ENCODE measurements at regions not wholly inside any gene's neighbourhood (a gene's known extent, or its start where the extent isn't known, plus 50 kb on each side); places are given as distances from the start of the nearest gene placed in this dataset.
"Not testable (repeated sequence)": the region's sequence is repeated elsewhere in the genome, so short reads cannot be mapped to it uniquely, and the experiment has no call there.

DNA sequence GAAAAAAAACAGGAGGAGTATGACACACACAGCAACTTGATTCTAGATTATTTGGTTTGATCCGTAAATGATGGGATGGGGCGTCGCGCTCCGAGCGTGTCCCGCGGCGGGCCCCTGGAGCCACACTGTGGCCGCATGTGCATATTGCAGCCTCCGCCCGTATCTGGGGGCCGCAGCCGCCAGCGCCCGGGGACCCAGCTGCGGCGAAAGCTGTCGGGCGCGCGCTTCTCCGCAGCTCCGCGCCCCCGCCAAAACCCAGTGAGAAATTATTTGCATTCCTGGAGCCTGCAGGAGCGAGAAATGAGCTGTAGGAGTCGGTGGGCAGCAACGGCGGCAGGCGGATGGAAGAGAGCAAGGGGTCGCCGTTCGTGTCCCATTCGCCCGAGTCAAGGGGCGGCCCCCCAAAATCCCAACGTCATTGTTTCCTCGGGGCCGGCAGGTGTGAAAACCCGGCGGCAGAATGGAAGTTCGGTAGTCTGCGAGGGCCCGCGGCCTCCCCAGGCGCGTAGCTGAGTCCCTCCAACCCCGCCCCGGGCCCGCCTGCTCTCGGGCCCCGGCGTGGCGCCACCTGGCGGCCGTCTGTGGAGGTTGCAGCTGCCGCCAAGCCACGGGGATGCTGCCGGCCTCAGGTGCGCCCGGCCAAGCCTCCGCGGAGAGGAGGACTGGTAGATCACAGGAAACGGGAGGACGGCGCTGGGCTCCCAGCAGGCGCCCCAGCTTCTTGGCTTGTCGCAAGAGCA lies 86.8 kb downstream of the FAM72B start:
- TF ChIP-seq, protein P1, sequence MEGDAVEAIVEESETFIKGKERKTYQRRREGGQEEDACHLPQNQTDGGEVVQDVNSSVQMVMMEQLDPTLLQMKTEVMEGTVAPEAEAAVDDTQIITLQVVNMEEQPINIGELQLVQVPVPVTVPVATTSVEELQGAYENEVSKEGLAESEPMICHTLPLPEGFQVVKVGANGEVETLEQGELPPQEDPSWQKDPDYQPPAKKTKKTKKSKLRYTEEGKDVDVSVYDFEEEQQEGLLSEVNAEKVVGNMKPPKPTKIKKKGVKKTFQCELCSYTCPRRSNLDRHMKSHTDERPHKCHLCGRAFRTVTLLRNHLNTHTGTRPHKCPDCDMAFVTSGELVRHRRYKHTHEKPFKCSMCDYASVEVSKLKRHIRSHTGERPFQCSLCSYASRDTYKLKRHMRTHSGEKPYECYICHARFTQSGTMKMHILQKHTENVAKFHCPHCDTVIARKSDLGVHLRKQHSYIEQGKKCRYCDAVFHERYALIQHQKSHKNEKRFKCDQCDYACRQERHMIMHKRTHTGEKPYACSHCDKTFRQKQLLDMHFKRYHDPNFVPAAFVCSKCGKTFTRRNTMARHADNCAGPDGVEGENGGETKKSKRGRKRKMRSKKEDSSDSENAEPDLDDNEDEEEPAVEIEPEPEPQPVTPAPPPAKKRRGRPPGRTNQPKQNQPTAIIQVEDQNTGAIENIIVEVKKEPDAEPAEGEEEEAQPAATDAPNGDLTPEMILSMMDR (IDR thresholded peaks at IDR 0.05; ENCODE audit: low read length): peak; percentile 15
- TF ChIP-seq EZH2 (IDR thresholded peaks at IDR 0.05; ENCODE audit: borderline replicate concordance, low read length): not testable (repeated sequence)
